ENCODE measurements at regions not wholly inside any gene's neighbourhood (a gene's known extent, or its start where the extent isn't known, plus 50 kb on each side); places are given as distances from the start of the nearest gene placed in this dataset.
"Not testable (repeated sequence)": the region's sequence is repeated elsewhere in the genome, so short reads cannot be mapped to it uniquely, and the experiment has no call there.

DNA sequence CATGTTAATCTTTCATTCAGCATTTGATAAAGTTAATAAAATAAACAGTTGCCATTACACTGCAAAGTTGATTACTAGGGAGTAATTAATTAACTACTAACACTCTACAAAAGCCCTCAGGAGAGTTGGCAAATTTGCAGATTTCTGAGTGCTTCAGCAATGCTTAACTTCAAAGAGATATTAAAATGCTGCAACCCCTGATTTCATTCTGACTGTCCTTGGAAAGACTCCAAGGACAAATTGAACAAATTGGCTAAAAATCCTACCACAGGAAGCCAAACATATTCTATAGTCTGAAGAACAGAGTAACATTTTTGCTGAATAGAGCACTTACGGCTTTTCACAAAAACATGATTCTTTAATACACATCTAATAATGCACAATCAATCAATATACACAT lies 1543.0 kb downstream of the SLITRK5 start:
- H3K14ac ChIP-seq (ENCODE audit: low read length): no peak overlapping the region
- H4K8ac ChIP-seq (ENCODE audit: low read depth, low read length): no peak overlapping the region
- H2BK120ac ChIP-seq (ENCODE audit: insufficient read depth, low read length, poor library complexity): no peak overlapping the region
- H3K4ac ChIP-seq (ENCODE audit: low read depth, low read length): no peak overlapping the region
- H4K91ac ChIP-seq (ENCODE audit: low read depth, low read length): no peak overlapping the region
- no peak overlapping the region for H2AK5ac ChIP-seq (ENCODE audit: low read length)
- no peaks in the 10 kb centered on the region for H3K9me3 ChIP-seq (ENCODE audit: insufficient read depth, low read depth, low read length)
- no peak overlapping the region for H2BK5ac ChIP-seq (ENCODE audit: low read depth, low read length, poor library complexity)
- H2BK12ac ChIP-seq (ENCODE audit: low read length): no peak overlapping the region
- H2AFZ ChIP-seq (ENCODE audit: insufficient read depth, low read length, poor library complexity): no peak overlapping the region
- no CpG with 5 or more reads among the region's 1 CpG for WGBS (ENCODE audit: extremely low coverage, insufficient coverage, insufficient read length)
- H3K79me1 ChIP-seq (ENCODE audit: low read length): no peaks in the 10 kb centered on the region
- H3K23ac ChIP-seq (ENCODE audit: low read length): no peak overlapping the region
- no peak overlapping the region for H3K27ac ChIP-seq (ENCODE audit: low read depth, low read length)
- H3K36me3 ChIP-seq (ENCODE audit: control insufficient read depth in 1 of 2, insufficient read depth in 2 of 2, low read length in 2 of 2): no peaks in the 10 kb centered on the region
- no peaks in the 10 kb centered on the region for H3K27me3 ChIP-seq (ENCODE audit: insufficient read depth, low read length)
- H3K18ac ChIP-seq (ENCODE audit: low read length): no peak overlapping the region
- no peak overlapping the region for H3K4me3 ChIP-seq (ENCODE audit: low read depth, low read length)
- DNase-seq: no peak
- no peaks in the 10 kb centered on the region for H3K79me2 ChIP-seq (ENCODE audit: control insufficient read depth, insufficient read depth, low read length, poor library complexity)
- H3K9ac ChIP-seq (ENCODE audit: low read length): no peak overlapping the region
- no peak overlapping the region for H4K12ac ChIP-seq (ENCODE audit: low read depth, low read length)
- H3K4me2 ChIP-seq (ENCODE audit: low read length): no peak overlapping the region
- H3K4me1 ChIP-seq (ENCODE audit: control insufficient read depth in 1 of 2, insufficient read depth in 2 of 2, low read length in 2 of 2): no peaks in the 10 kb centered on the region

DNA sequence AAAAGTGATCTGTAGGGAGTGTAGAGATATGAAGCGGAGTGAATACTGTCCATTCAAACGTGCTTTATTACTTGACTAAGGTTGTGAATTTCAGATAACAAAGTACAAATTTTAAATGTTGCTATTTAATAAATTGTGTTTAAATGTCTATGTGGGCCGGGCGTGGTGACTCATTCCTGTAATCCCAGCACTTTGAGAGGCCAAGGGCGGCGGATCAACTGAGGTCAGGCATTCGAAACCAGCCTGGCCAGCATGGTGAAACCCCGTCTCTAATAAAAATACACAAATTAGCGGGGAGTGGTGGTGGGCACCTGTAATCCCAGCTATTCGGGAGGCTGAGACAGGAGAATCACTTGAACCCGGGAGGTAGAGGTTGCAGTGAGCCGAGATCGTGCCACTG lies 1544.1 kb downstream of the SLITRK5 start:
- DNase-seq; H3K27ac ChIP-seq (ENCODE audit: low read depth, low read length); H3K36me3 ChIP-seq (ENCODE audit: control insufficient read depth in 1 of 2, insufficient read depth in 2 of 2, low read length in 2 of 2); H3K4me1 ChIP-seq (ENCODE audit: control insufficient read depth in 1 of 2, insufficient read depth in 2 of 2, low read length in 2 of 2); H3K27me3 ChIP-seq (ENCODE audit: insufficient read depth, low read length); H3K18ac ChIP-seq (ENCODE audit: low read length); H3K14ac ChIP-seq (ENCODE audit: low read length); H3K4me3 ChIP-seq (ENCODE audit: low read depth, low read length); H3K79me1 ChIP-seq (ENCODE audit: low read length); H3K79me2 ChIP-seq (ENCODE audit: control insufficient read depth, insufficient read depth, low read length, poor library complexity); H4K8ac ChIP-seq (ENCODE audit: low read depth, low read length); H3K23ac ChIP-seq (ENCODE audit: low read length); H4K12ac ChIP-seq (ENCODE audit: low read depth, low read length); H2BK12ac ChIP-seq (ENCODE audit: low read length); H3K9me3 ChIP-seq (ENCODE audit: insufficient read depth, low read depth, low read length); H3K9ac ChIP-seq (ENCODE audit: low read length); H2AFZ ChIP-seq (ENCODE audit: insufficient read depth, low read length, poor library complexity); H3K4me2 ChIP-seq (ENCODE audit: low read length); H2AK5ac ChIP-seq (ENCODE audit: low read length); H3K4ac ChIP-seq (ENCODE audit: low read depth, low read length); H2BK120ac ChIP-seq (ENCODE audit: insufficient read depth, low read length, poor library complexity); H4K91ac ChIP-seq (ENCODE audit: low read depth, low read length); H2BK5ac ChIP-seq (ENCODE audit: low read depth, low read length, poor library complexity): not testable (repeated sequence)
- WGBS (ENCODE audit: extremely low coverage, insufficient coverage, insufficient read length): no CpG with 5 or more reads among the region's 13 CpGs

DNA sequence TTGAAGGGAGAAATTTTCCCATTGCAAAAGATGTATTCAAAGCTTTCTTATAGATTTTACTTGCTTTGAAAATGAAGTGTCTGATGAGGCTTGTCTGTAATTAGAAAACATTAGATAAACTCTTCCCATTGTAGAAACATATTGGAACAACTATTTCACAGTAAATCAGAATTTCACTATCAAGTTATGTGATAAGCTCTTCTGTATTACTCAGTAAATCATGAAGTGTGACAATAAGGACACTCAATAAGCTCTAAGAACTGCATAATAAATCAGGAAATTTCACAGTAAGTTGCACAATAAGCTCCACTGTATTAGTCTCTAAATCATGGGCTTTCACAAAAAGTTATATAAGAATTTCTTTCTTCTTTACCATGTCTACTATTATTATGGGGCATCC lies 1546.6 kb downstream of the SLITRK5 start:
- H3K36me3 ChIP-seq (ENCODE audit: control insufficient read depth in 1 of 2, insufficient read depth in 2 of 2, low read length in 2 of 2): no peaks in the 10 kb centered on the region
- no peak overlapping the region for H4K8ac ChIP-seq (ENCODE audit: low read depth, low read length)
- no peak overlapping the region for H3K4me2 ChIP-seq (ENCODE audit: low read length)
- H3K79me2 ChIP-seq (ENCODE audit: control insufficient read depth, insufficient read depth, low read length, poor library complexity): no peaks in the 10 kb centered on the region
- H2BK12ac ChIP-seq (ENCODE audit: low read length): no peak overlapping the region
- H3K18ac ChIP-seq (ENCODE audit: low read length): no peak overlapping the region
- H2AK5ac ChIP-seq (ENCODE audit: low read length): no peak overlapping the region
- peaks cover 2% of the 10 kb centered on the region for H3K9me3 ChIP-seq (ENCODE audit: insufficient read depth, low read depth, low read length)
- H3K27me3 ChIP-seq (ENCODE audit: insufficient read depth, low read length): no peaks in the 10 kb centered on the region
- H3K9ac ChIP-seq (ENCODE audit: low read length): no peak overlapping the region
- no peak overlapping the region for H2BK120ac ChIP-seq (ENCODE audit: insufficient read depth, low read length, poor library complexity)
- no peak overlapping the region for H3K27ac ChIP-seq (ENCODE audit: low read depth, low read length)
- no peak for DNase-seq
- H4K12ac ChIP-seq (ENCODE audit: low read depth, low read length): no peak overlapping the region
- H3K23ac ChIP-seq (ENCODE audit: low read length): no peak overlapping the region
- no peaks in the 10 kb centered on the region for H3K4me1 ChIP-seq (ENCODE audit: control insufficient read depth in 1 of 2, insufficient read depth in 2 of 2, low read length in 2 of 2)
- H2AFZ ChIP-seq (ENCODE audit: insufficient read depth, low read length, poor library complexity): no peak overlapping the region
- no peaks in the 10 kb centered on the region for H3K79me1 ChIP-seq (ENCODE audit: low read length)
- H4K91ac ChIP-seq (ENCODE audit: low read depth, low read length): no peak overlapping the region
- no peak overlapping the region for H3K14ac ChIP-seq (ENCODE audit: low read length)
- no peak overlapping the region for H3K4me3 ChIP-seq (ENCODE audit: low read depth, low read length)
- H2BK5ac ChIP-seq (ENCODE audit: low read depth, low read length, poor library complexity): no peak overlapping the region
- no peak overlapping the region for H3K4ac ChIP-seq (ENCODE audit: low read depth, low read length)

DNA sequence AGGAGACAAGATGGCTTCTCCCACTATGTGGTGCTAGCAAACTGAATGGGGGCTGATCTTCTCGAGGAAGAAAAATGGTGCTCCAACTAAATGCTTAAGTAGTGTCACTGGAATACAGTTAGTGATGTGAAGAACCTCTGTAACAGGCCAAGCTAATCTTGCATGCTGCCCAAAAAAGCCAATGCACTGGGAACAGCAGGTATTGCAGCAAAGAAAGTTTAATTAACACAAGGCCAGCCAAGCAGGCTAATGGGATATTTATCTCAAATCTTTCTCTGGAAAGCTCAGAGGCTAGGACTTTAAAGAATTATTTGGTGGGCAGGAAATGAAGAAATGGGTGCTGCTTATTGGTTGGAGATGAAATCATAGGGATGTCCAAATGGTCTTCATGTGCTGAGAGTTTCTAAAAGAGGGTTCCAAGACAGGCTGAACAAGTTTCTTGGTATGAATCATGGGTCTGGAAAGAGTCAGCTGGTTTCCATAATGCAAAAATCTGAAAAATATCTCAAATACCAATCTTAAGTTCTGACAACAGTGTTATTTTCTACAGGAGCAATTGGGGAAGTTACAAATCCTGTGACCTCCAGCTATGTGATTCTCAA lies 1550.5 kb downstream of the SLITRK5 start:
- Histone ChIP-seq H3K4me2 (ENCODE audit: low read length) (no peak overlapping the region), H3K4me1 (ENCODE audit: control insufficient read depth in 1 of 2, insufficient read depth in 2 of 2, low read length in 2 of 2) (no peaks in the 10 kb centered on the region), H3K27me3 (ENCODE audit: insufficient read depth, low read length) (no peaks in the 10 kb centered on the region), H3K14ac (ENCODE audit: low read length) (no peak overlapping the region), H2BK120ac (ENCODE audit: insufficient read depth, low read length, poor library complexity) (no peak overlapping the region), H2AK5ac (ENCODE audit: low read length) (no peak overlapping the region), H3K9me3 (ENCODE audit: insufficient read depth, low read depth, low read length) (peaks cover 2% of the 10 kb centered on the region), H4K12ac (ENCODE audit: low read depth, low read length) (no peak overlapping the region), H3K4ac (ENCODE audit: low read depth, low read length) (no peak overlapping the region), H3K18ac (ENCODE audit: low read length) (no peak overlapping the region), H4K8ac (ENCODE audit: low read depth, low read length) (no peak overlapping the region), H3K36me3 (ENCODE audit: control insufficient read depth in 1 of 2, insufficient read depth in 2 of 2, low read length in 2 of 2) (no peaks in the 10 kb centered on the region), H2AFZ (ENCODE audit: insufficient read depth, low read length, poor library complexity) (no peak overlapping the region), H3K23ac (ENCODE audit: low read length) (no peak overlapping the region), H3K4me3 (ENCODE audit: low read depth, low read length) (no peak overlapping the region), H4K91ac (ENCODE audit: low read depth, low read length) (no peak overlapping the region), H3K27ac (ENCODE audit: low read depth, low read length) (no peak overlapping the region), H2BK12ac (ENCODE audit: low read length) (no peak overlapping the region), H3K79me2 (ENCODE audit: control insufficient read depth, insufficient read depth, low read length, poor library complexity) (no peaks in the 10 kb centered on the region), H3K79me1 (ENCODE audit: low read length) (no peaks in the 10 kb centered on the region), H3K9ac (ENCODE audit: low read length) (no peak overlapping the region), H2BK5ac (ENCODE audit: low read depth, low read length, poor library complexity) (no peak overlapping the region)
- WGBS (ENCODE audit: extremely low coverage, insufficient coverage, insufficient read length): no CpG with 5 or more reads among the region's 1 CpG
- no peak for DNase-seq

Measured in trophoblast cell (in vitro differentiated cells and primary cell).